Activated naive CD8-positive, alpha-beta T cell treated with anti-CD3 and anti-CD28 coated beads, Interleukin-2, amount 10 ng/mL, durations not matched to agents 7 days and 5 days (primary cell): ENCODE measurements at regions not wholly inside any gene's neighbourhood (a gene's known extent, or its start where the extent isn't known, plus 50 kb on each side); places are given as distances from the start of the nearest gene placed in this dataset.

Source experiments
- ATAC-seq: fragments of 150-1000 bp; cut with Tn5 transposase; one replicate; pipeline ENCODE4 v1.10.0; 2021; ENCODE audit warnings: low read depth, moderate library complexity
- POLR2A ChIA-PET: fragments of 350-600 bp; sonication (Branson Sonifier 250); formaldehyde crosslinking; loops from one replicate; lab custom pipeline; 2021; ENCODE audit warnings: antibody characterized with exemption; lab: Charles Lee
- DNase-seq: peaks from one replicate; pipeline ENCODE4 v3.0.0; 2021
- H3K27ac Mint-ChIP-seq: one replicate; pipeline ENCODE4 v1.8.0; 2022; ENCODE audit warnings: mild to moderate bottlenecking, mixed read lengths
- H3K27me3 Mint-ChIP-seq: one replicate; pipeline ENCODE4 v1.8.0; 2022; ENCODE audit warnings: mild to moderate bottlenecking, moderate library complexity, mixed read lengths
- H3K36me3 Mint-ChIP-seq: one replicate; pipeline ENCODE4 v1.8.0; 2021; ENCODE audit warnings: mild to moderate bottlenecking, mixed read lengths
- H3K4me1 Mint-ChIP-seq: one replicate; pipeline ENCODE4 v1.8.0; 2021; ENCODE audit warnings: mixed read lengths
- H3K4me3 Mint-ChIP-seq: one replicate; pipeline ENCODE4 v1.8.0; 2022; ENCODE audit warnings: mild to moderate bottlenecking, moderate library complexity, mixed read lengths
- H3K9me3 Mint-ChIP-seq: one replicate; pipeline ENCODE4 v1.8.0; 2021; ENCODE audit warnings: mixed read lengths

GRCh38 chr5:174828804-174829510 lies 104.6 kb downstream of the MSX2 start:
- Mint-ChIP-seq H3K27ac (no peak overlapping the region), H3K9me3 (no peaks in the 10 kb centered on the region), H3K4me3 (no peak overlapping the region), H3K36me3 (no peaks in the 10 kb centered on the region), H3K4me1 (no peaks in the 10 kb centered on the region), H3K27me3 (no peaks in the 10 kb centered on the region)
- no peak for ATAC-seq
- POLR2A ChIA-PET, result no interaction called here
- DNase-seq, result no peak

- no peaks in the 10 kb centered on the region for H3K4me1 Mint-ChIP-seq
- H3K27ac Mint-ChIP-seq, result no peak overlapping the region
- H3K27me3 Mint-ChIP-seq, result no peaks in the 10 kb centered on the region
- no peak for ATAC-seq
- H3K4me3 Mint-ChIP-seq, result no peak overlapping the region
- no peaks in the 10 kb centered on the region for H3K36me3 Mint-ChIP-seq
- no peak for DNase-seq
- POLR2A ChIA-PET, result no interaction called here
- no peaks in the 10 kb centered on the region for H3K9me3 Mint-ChIP-seq
These were observed 103.2 kb downstream of the MSX2 start for GRCh38 chr5:174827558-174827957.

GRCh38 chr5:174825587-174825986 lies 101.2 kb downstream of the MSX2 start:
- H3K27me3 Mint-ChIP-seq, result no peaks in the 10 kb centered on the region
- no peaks in the 10 kb centered on the region for H3K36me3 Mint-ChIP-seq
- no peaks in the 10 kb centered on the region for H3K4me1 Mint-ChIP-seq
- no peak for ATAC-seq
- H3K27ac Mint-ChIP-seq, result no peak overlapping the region
- H3K4me3 Mint-ChIP-seq, result no peak overlapping the region
- DNase-seq, result no peak
- POLR2A ChIA-PET, result no interaction called here
- no peaks in the 10 kb centered on the region for H3K9me3 Mint-ChIP-seq

- H3K9me3 Mint-ChIP-seq, result no peaks in the 10 kb centered on the region
- H3K27me3 Mint-ChIP-seq, result no peaks in the 10 kb centered on the region
- H3K36me3 Mint-ChIP-seq, result no peaks in the 10 kb centered on the region
- H3K27ac Mint-ChIP-seq, result no peak overlapping the region
- POLR2A ChIA-PET, result no interaction called here
- ATAC-seq (no peak), DNase-seq (no peak)
- H3K4me1 Mint-ChIP-seq, result no peaks in the 10 kb centered on the region
- no peak overlapping the region for H3K4me3 Mint-ChIP-seq
These were observed 94.0 kb downstream of the MSX2 start for GRCh38 chr5:174818430-174818829.

GRCh38 chr5:174817610-174818009 lies 93.2 kb downstream of the MSX2 start:
- no peak for DNase-seq
- Mint-ChIP-seq H3K36me3 (no peaks in the 10 kb centered on the region), H3K4me1 (no peaks in the 10 kb centered on the region), H3K4me3 (no peak overlapping the region), H3K27ac (no peak overlapping the region), H3K27me3 (no peaks in the 10 kb centered on the region), H3K9me3 (no peaks in the 10 kb centered on the region)
- POLR2A ChIA-PET, result no interaction called here
- no peak for ATAC-seq

GRCh38 chr5:174816858-174817257 lies 92.5 kb downstream of the MSX2 start:
- ATAC-seq (no peak), DNase-seq (no peak)
- Mint-ChIP-seq H3K27ac (no peak overlapping the region), H3K4me1 (no peaks in the 10 kb centered on the region), H3K9me3 (no peaks in the 10 kb centered on the region), H3K4me3 (no peak overlapping the region), H3K27me3 (no peaks in the 10 kb centered on the region), H3K36me3 (no peaks in the 10 kb centered on the region)
- POLR2A ChIA-PET, result no interaction called here

- Mint-ChIP-seq H3K27me3 (no peaks in the 10 kb centered on the region), H3K9me3 (no peaks in the 10 kb centered on the region), H3K27ac (no peak overlapping the region), H3K4me1 (no peaks in the 10 kb centered on the region), H3K36me3 (no peaks in the 10 kb centered on the region), H3K4me3 (no peak overlapping the region)
- ATAC-seq (no peak), DNase-seq (no peak)
- POLR2A ChIA-PET, result no interaction called here
These were observed 87.1 kb downstream of the MSX2 start for GRCh38 chr5:174811438-174811837.

- DNase-seq, result no peak
- Mint-ChIP-seq H3K27me3 (no peaks in the 10 kb centered on the region), H3K4me3 (no peak overlapping the region), H3K36me3 (no peaks in the 10 kb centered on the region), H3K9me3 (no peaks in the 10 kb centered on the region), H3K4me1 (no peaks in the 10 kb centered on the region), H3K27ac (no peak overlapping the region)
- POLR2A ChIA-PET, result no interaction called here
- ATAC-seq, result no peak
These were observed 86.4 kb downstream of the MSX2 start for GRCh38 chr5:174810796-174811195.

- Mint-ChIP-seq H3K36me3 (no peaks in the 10 kb centered on the region), H3K4me1 (no peaks in the 10 kb centered on the region), H3K27me3 (no peaks in the 10 kb centered on the region), H3K4me3 (no peak overlapping the region), H3K9me3 (no peaks in the 10 kb centered on the region), H3K27ac (no peak overlapping the region)
- POLR2A ChIA-PET, result no interaction called here
- ATAC-seq (no peak), DNase-seq (no peak)
These were observed 83.1 kb downstream of the MSX2 start for GRCh38 chr5:174807471-174807870.

- H3K27me3 Mint-ChIP-seq, result no peaks in the 10 kb centered on the region
- no peak for DNase-seq
- no peaks in the 10 kb centered on the region for H3K4me1 Mint-ChIP-seq
- no peaks in the 10 kb centered on the region for H3K36me3 Mint-ChIP-seq
- ATAC-seq, result no peak
- no peaks in the 10 kb centered on the region for H3K9me3 Mint-ChIP-seq
- no peak overlapping the region for H3K27ac Mint-ChIP-seq
- POLR2A ChIA-PET, result no interaction called here
- H3K4me3 Mint-ChIP-seq, result no peak overlapping the region
These were observed 82.3 kb downstream of the MSX2 start for GRCh38 chr5:174806729-174807128.

GRCh38 chr5:174801798-174802197 lies 77.4 kb downstream of the MSX2 start:
- peaks cover 4% of the 10 kb centered on the region for H3K4me1 Mint-ChIP-seq
- peaks cover 3% of the 10 kb centered on the region for H3K27me3 Mint-ChIP-seq
- H3K4me3 Mint-ChIP-seq, result no peak overlapping the region

GRCh38 chr5:174800435-174800834 lies 76.1 kb downstream of the MSX2 start:
- peaks cover 4% of the 10 kb centered on the region for H3K4me1 Mint-ChIP-seq
- POLR2A ChIA-PET, result no interaction called here
- H3K27ac Mint-ChIP-seq, result no peak overlapping the region

More at GRCh38 chr5:174801798-174802197, 77.4 kb downstream of the MSX2 start:
- ATAC-seq (no peak), DNase-seq (no peak)
- Mint-ChIP-seq H3K27ac (no peak overlapping the region), H3K36me3 (no peaks in the 10 kb centered on the region), H3K9me3 (no peaks in the 10 kb centered on the region)
- POLR2A ChIA-PET, result no interaction called here

GRCh38 chr5:174799121-174799520 lies 74.7 kb downstream of the MSX2 start:
- no peaks in the 10 kb centered on the region for H3K36me3 Mint-ChIP-seq
- peaks cover 8% of the 10 kb centered on the region for H3K27me3 Mint-ChIP-seq
- H3K27ac Mint-ChIP-seq, result no peak overlapping the region
- ATAC-seq (no peak), DNase-seq (no peak)
- no peak overlapping the region for H3K4me3 Mint-ChIP-seq
- H3K9me3 Mint-ChIP-seq, result no peaks in the 10 kb centered on the region
- POLR2A ChIA-PET, result no interaction called here
- H3K4me1 Mint-ChIP-seq, result peaks cover 4% of the 10 kb centered on the region

More at GRCh38 chr5:174800435-174800834, 76.1 kb downstream of the MSX2 start:
- ATAC-seq (no peak), DNase-seq (no peak)
- H3K36me3 Mint-ChIP-seq, result no peaks in the 10 kb centered on the region
- no peak overlapping the region for H3K4me3 Mint-ChIP-seq
- no peaks in the 10 kb centered on the region for H3K9me3 Mint-ChIP-seq
- H3K27me3 Mint-ChIP-seq, result peaks cover 8% of the 10 kb centered on the region

- Mint-ChIP-seq H3K9me3 (no peaks in the 10 kb centered on the region), H3K27me3 (peaks cover 11% of the 10 kb centered on the region), H3K36me3 (no peaks in the 10 kb centered on the region), H3K4me3 (no peak overlapping the region), H3K27ac (no peak overlapping the region), H3K4me1 (peaks cover 7% of the 10 kb centered on the region)
- DNase-seq (no peak), ATAC-seq (no peak)
- POLR2A ChIA-PET, result no interaction called here
These were observed 74.2 kb downstream of the MSX2 start for GRCh38 chr5:174798551-174798951.
